Loucy (cell line): ENCODE measurements at regions not wholly inside any gene's neighbourhood (a gene's known extent, or its start where the extent isn't known, plus 50 kb on each side); places are given as distances from the start of the nearest gene placed in this dataset.

ENCODE experiments used
- H2AFZ ChIP-seq: fragments of 200-600 bp; sonication (generic); 2 replicates; pipeline ENCODE4 v1.6.0; 2016; ENCODE audit warnings: antibody characterized with exemption, mild to moderate bottlenecking, low read length, moderate library complexity
- H3F3A ChIP-seq: fragments of 200-600 bp; 2 replicates; pipeline ENCODE4 v1.6.0; 2016; ENCODE audit warnings: antibody characterized with exemption, low read depth, mild to moderate bottlenecking
- H3K27me3 ChIP-seq: fragments of 200-600 bp; sonication (generic); 2 replicates; pipeline ENCODE4 v1.6.1; 2014; ENCODE audit warnings: low read length, mild to moderate bottlenecking; ENCODE audit not compliant: insufficient read depth, poor library complexity, severe bottlenecking
- H3K36me3 ChIP-seq: fragments of 200-600 bp; sonication (generic); 2 replicates; pipeline ENCODE4 v1.6.1; 2016; ENCODE audit warnings: low read length; ENCODE audit not compliant: insufficient read depth
- H3K4me1 ChIP-seq: fragments of 200-600 bp; sonication (generic); 2 replicates; pipeline ENCODE4 v1.5.1; 2014; ENCODE audit warnings: low read length, mild to moderate bottlenecking; ENCODE audit not compliant: insufficient read depth, poor library complexity, severe bottlenecking
- H3K4me2 ChIP-seq: fragments of 200-600 bp; sonication (generic); 2 replicates; pipeline ENCODE4 v1.6.0; 2014; ENCODE audit warnings: antibody characterized with exemption, low read length, low read depth, mild to moderate bottlenecking; ENCODE audit not compliant: poor library complexity, severe bottlenecking
- H3K4me3 ChIP-seq: fragments of 200-600 bp; sonication (generic); 2 replicates; pipeline ENCODE4 v1.5.1; 2014; ENCODE audit warnings: low read length, mild to moderate bottlenecking, mixed read lengths; ENCODE audit not compliant: poor library complexity, severe bottlenecking
- H3K79me2 ChIP-seq: fragments of 200-600 bp; sonication (generic); 2 replicates; pipeline ENCODE4 v1.6.1; 2014; ENCODE audit warnings: low read length; ENCODE audit not compliant: insufficient read depth
- H3K9ac ChIP-seq: fragments of 200-600 bp; sonication (generic); 2 replicates; pipeline ENCODE4 v1.6.0; 2014; ENCODE audit warnings: mild to moderate bottlenecking, low read depth, low read length, moderate library complexity; ENCODE audit not compliant: poor library complexity, severe bottlenecking
- H3K9me2 ChIP-seq: fragments of 200-600 bp; sonication (generic); replicated peaks from 2 replicates; pipeline ENCODE4 v1.6.1; 2016; ENCODE audit warnings: low read depth, low read length, mixed read lengths
- H3K9me3 ChIP-seq: fragments of 200-600 bp; sonication (generic); 2 replicates; pipeline ENCODE4 v1.6.1; 2014; ENCODE audit warnings: mild to moderate bottlenecking, antibody characterized with exemption, low read length, low read depth; ENCODE audit not compliant: insufficient read depth
- H4K20me1 ChIP-seq: fragments of 200-600 bp; sonication (generic); 2 replicates; pipeline ENCODE4 v1.6.0; 2014; ENCODE audit warnings: antibody characterized with exemption, low read length, mild to moderate bottlenecking; ENCODE audit not compliant: insufficient read depth, poor library complexity, severe bottlenecking
- EZH2phosphoT487 ChIP-seq: fragments of 200-600 bp; IDR thresholded peaks from 2 replicates; pipeline ENCODE4 v1.6.1; 2018; ENCODE audit warnings: antibody characterized with exemption, mild to moderate bottlenecking, moderate library complexity, borderline replicate concordance
- TF ChIP-seq, protein P1 (sequence below): fragments of 200-600 bp; sonication (generic); conservative IDR thresholded peaks from 2 replicates; pipeline ENCODE4 v1.5.1; 2014; ENCODE audit warnings: mild to moderate bottlenecking, antibody characterized with exemption, low read length

DNA sequence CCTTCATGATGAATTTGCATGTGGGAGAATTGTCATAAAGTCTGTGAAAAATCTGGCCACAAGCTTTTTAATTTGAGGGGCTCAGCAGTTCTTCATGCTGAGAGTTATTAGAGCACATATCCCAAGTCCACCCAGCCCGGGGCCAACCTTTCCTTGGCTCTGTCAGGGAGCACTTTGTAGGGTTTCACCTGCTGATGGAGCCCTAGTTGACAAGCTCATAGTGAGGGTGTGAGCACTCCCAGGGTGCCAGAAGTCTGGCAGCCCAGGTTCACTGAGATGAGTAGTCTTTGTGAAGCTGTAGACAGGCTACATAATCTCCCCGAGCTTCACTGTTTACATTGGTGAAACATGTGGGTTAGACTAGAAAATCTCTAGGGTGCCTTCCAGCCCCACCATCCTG, 97.2 kb upstream of the NREP start:
- Histone ChIP-seq H3K36me3 (no peaks in the 10 kb centered on the region), H3K9me2 (no peaks in the 10 kb centered on the region), H3K4me3 (peak overlapping the region; percentile 58), H3K4me2 (peak overlapping the region; percentile 71), H4K20me1 (no peaks in the 10 kb centered on the region), H3F3A (peaks cover 5% of the 10 kb centered on the region; the same call in 1 of the 2 replicates), H3K79me2 (no peaks in the 10 kb centered on the region), H3K9ac (peak overlapping the region; percentile 42), H3K4me1 (peaks cover 51% of the 10 kb centered on the region), H3K27me3 (no peaks in the 10 kb centered on the region), H2AFZ (no peak overlapping the region), H3K9me3 (no peaks in the 10 kb centered on the region)
- TF ChIP-seq, protein P1, sequence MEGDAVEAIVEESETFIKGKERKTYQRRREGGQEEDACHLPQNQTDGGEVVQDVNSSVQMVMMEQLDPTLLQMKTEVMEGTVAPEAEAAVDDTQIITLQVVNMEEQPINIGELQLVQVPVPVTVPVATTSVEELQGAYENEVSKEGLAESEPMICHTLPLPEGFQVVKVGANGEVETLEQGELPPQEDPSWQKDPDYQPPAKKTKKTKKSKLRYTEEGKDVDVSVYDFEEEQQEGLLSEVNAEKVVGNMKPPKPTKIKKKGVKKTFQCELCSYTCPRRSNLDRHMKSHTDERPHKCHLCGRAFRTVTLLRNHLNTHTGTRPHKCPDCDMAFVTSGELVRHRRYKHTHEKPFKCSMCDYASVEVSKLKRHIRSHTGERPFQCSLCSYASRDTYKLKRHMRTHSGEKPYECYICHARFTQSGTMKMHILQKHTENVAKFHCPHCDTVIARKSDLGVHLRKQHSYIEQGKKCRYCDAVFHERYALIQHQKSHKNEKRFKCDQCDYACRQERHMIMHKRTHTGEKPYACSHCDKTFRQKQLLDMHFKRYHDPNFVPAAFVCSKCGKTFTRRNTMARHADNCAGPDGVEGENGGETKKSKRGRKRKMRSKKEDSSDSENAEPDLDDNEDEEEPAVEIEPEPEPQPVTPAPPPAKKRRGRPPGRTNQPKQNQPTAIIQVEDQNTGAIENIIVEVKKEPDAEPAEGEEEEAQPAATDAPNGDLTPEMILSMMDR = no peak
- no peak for TF ChIP-seq EZH2phosphoT487

DNA sequence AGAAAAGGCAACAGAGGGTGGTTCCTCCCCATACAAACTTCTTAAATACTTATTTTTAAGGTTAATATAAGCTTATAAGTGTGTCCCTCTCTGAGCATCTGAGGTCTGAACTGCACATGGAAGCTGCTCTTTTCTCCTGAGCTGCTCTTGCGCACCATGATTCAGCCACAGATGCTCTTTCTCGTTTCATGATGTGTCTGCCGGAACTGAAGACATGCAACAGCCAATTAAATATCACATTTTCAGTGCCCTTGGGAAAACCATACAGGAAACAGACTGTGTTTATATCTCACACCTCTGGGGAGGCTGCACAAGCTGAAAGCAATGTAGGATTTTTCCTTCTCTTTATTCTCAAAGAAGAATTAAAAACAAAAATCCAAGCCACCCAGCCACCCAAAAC, 96.8 kb upstream of the NREP start:
- H2AFZ ChIP-seq = peak overlapping the region; percentile 67; the same call in 1 of the 2 replicates
- peak overlapping the region; percentile 71 for H3K4me2 ChIP-seq
- H3K4me1 ChIP-seq = peaks cover 53% of the 10 kb centered on the region
- H3K9me2 ChIP-seq = no peaks in the 10 kb centered on the region
- peak overlapping the region; percentile 42 for H3K9ac ChIP-seq
- no peaks in the 10 kb centered on the region for H3K79me2 ChIP-seq
- no peaks in the 10 kb centered on the region for H4K20me1 ChIP-seq
- TF ChIP-seq, protein P1 = no peak
- no peaks in the 10 kb centered on the region for H3K27me3 ChIP-seq
- H3K4me3 ChIP-seq = peak overlapping the region; percentile 62
- peaks cover 5% of the 10 kb centered on the region; the same call in 1 of the 2 replicates for H3F3A ChIP-seq
- H3K9me3 ChIP-seq = no peaks in the 10 kb centered on the region
- no peaks in the 10 kb centered on the region for H3K36me3 ChIP-seq

DNA sequence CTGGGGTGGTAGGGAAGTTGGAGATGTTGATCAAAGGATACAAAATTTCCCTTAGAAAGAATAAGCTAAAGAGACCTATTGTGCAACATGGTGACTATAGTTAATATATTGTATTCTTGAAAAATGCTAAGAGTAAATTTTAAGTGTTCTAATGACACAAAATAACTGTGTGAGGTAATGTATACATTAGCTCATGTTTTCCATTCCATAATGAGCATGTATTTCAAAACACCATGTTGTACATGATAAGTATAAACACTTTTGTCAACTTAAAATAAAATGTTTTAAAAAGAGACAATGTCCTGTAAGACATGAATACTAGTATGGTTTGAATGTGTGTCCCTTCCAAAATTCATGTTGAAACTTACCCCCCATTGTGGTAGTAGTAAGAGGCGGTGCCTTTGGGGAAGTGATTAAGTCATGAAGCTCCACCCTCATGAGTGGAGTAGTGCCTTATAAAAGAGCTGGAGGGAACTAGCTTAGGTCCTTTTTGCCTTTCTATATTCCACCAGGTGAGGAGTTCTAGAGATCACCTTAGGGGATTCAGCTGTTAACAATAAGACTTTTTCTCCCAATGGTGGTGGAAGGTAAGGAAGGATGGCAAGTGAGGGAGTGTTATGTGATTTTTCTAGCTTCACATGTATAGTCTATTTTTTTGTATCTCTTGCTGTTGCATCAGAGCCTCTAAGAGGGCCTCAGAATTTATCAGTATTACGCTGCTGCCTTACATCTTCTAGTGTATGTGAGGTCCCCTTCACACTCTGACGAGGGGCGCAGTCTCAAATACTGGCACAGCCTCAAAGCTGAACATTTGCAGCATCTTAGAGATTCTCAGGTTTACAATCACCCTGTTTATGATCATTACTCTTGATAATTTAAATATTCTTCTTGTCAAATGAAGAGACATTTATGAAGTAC, 94.9 kb upstream of the NREP start:
- Histone ChIP-seq H3K4me1 (peaks cover 56% of the 10 kb centered on the region), H3K27me3 (no peaks in the 10 kb centered on the region), H3K4me3 (no peak overlapping the region), H4K20me1 (no peaks in the 10 kb centered on the region), H3K9me2 (no peaks in the 10 kb centered on the region), H3F3A (peaks cover 5% of the 10 kb centered on the region; the same call in 1 of the 2 replicates), H3K36me3 (no peaks in the 10 kb centered on the region), H3K79me2 (no peaks in the 10 kb centered on the region), H3K4me2 (no peak overlapping the region), H2AFZ (no peak overlapping the region), H3K9ac (no peak overlapping the region), H3K9me3 (no peaks in the 10 kb centered on the region)
- TF ChIP-seq, protein P1 = no peak
- no peak for TF ChIP-seq EZH2phosphoT487
